HCT116 (cell line): ENCODE measurements at regions not wholly inside any gene's neighbourhood (a gene's known extent, or its start where the extent isn't known, plus 50 kb on each side); places are given as distances from the start of the nearest gene placed in this dataset.
A peak's percentile ranks its signal among the peaks of the same experiment; 100 is the strongest.

Experiments used
- ATAC-seq: fragments of 200-7000 bp; cut with Tn5 transposase; 2 replicates; pipeline ENCODE4 v1.9.1; 2020; ENCODE audit warnings: mild to moderate bottlenecking, moderate library complexity
- BruUV-seq: library from RNA; stranded (reverse); fragments of 400-500 nt; replicated peaks from 2 replicates; lab custom pipeline; 2021; lab: Mats Ljungman, UMichigan
- CTCF ChIA-PET: fragments of 300-600 bp; sonication (Branson Sonifier 250); formaldehyde crosslinking; loops from one replicate; lab custom pipeline; 2021; ENCODE audit warnings: antibody characterized with exemption; lab: Charles Lee
- POLR2A ChIA-PET: fragments of 300-600, 350-600 bp; sonication (Branson Sonifier 250); formaldehyde crosslinking; loops from one replicate; lab custom pipeline; 2021; ENCODE audit warnings: antibody characterized with exemption; lab: Charles Lee
- RAD21 ChIA-PET, 2 experiments: fragments of 300-600 bp; sonication (Branson Sonifier 250); formaldehyde crosslinking; loops; one replicate each; lab custom pipeline; 2023; ENCODE audit warnings: low total read pairs in 2 of 2; ENCODE audit not compliant: uncharacterized antibody in 2 of 2, unreplicated experiment in 2 of 2, low non-redundant PET in 1 of 2; lab: Charles Lee
- DNase-seq: peaks from one replicate; pipeline ENCODE4 v3.0.0-alpha.2; 2010; ENCODE audit warnings: low read depth, low spot score
- H2AFZ ChIP-seq: fragments of 200-600 bp; shearing (Covaris generic), sonication (generic); 2 replicates; pipeline ENCODE4 v1.6.1; 2017; ENCODE audit warnings: low read depth, mixed run types, mixed read lengths, antibody characterized with exemption, low read length; ENCODE audit not compliant: poor library complexity, severe bottlenecking
- H3K27ac ChIP-seq: 2 replicates; pipeline ENCODE4 v1.5.1; 2012; ENCODE audit warnings: low read depth, low read length
- H3K27me3 ChIP-seq: fragments of 200-600 bp; sonication (generic); 2 replicates; pipeline ENCODE4 v1.6.1; 2016; ENCODE audit warnings: mixed run types, low read length, mixed read lengths; ENCODE audit not compliant: insufficient read depth
- H3K36me3 ChIP-seq, 2 experiments: fragments of 200-500 bp in 1 of 2; fragments of 200-600 bp in 1 of 2; sonication (Bioruptor generic) in 1 of 2; sonication (generic) in 1 of 2; 2 replicates each; pipeline versions ENCODE4 v1.5.1 to v1.6.1; 2014 to 2016; ENCODE audit warnings: low read length in 2 of 2, inconsistent platforms in 1 of 2, mixed read lengths in 1 of 2, mixed run types in 1 of 2; ENCODE audit not compliant: insufficient read depth in 2 of 2, control insufficient read depth in 1 of 2
- H3K4me1 ChIP-seq, 2 experiments: fragments of 200-600 bp in 1 of 2; sonication (generic) in 1 of 2; 2 replicates each; pipeline versions ENCODE4 v1.5.1 to v1.6.1; 2012 to 2017; ENCODE audit warnings: low read length in 2 of 2, inconsistent platforms in 1 of 2, mild to moderate bottlenecking in 1 of 2, mixed read lengths in 1 of 2, mixed run types in 1 of 2, moderate library complexity in 1 of 2; ENCODE audit not compliant: insufficient read depth in 2 of 2, control insufficient read depth in 1 of 2
- H3K4me2 ChIP-seq: fragments of 200-600 bp; sonication (generic); 2 replicates; pipeline ENCODE4 v1.6.1; 2017; ENCODE audit warnings: mixed run types, low read length, mixed read lengths
- H3K4me3 ChIP-seq, 2 experiments: fragments of 200-600 bp in 1 of 2; sonication (generic) in 1 of 2; replicated peaks in 1 of 2; 2 replicates each; pipeline ENCODE4 v1.5.1; 2011 to 2016; ENCODE audit warnings: low read length in 2 of 2, control low read depth in 1 of 2, low read depth in 1 of 2, mild to moderate bottlenecking in 1 of 2, mixed read lengths in 1 of 2, mixed run types in 1 of 2
- H3K79me2 ChIP-seq: fragments of 200-600 bp; sonication (generic); 2 replicates; pipeline ENCODE4 v1.6.1; 2017; ENCODE audit warnings: mild to moderate bottlenecking, mixed run types, low read length, moderate library complexity, mixed read lengths; ENCODE audit not compliant: insufficient read depth
- H3K9ac ChIP-seq: fragments of 200-600 bp; sonication (generic); 2 replicates; pipeline ENCODE4 v1.6.1; 2016; ENCODE audit warnings: low read length, mixed read lengths
- H3K9me2 ChIP-seq: fragments of 200-600 bp; sonication (generic), shearing (Covaris generic); 2 replicates; pipeline ENCODE4 v1.6.1; 2017; ENCODE audit warnings: mixed run types, mild to moderate bottlenecking, moderate library complexity; ENCODE audit not compliant: insufficient read depth
- H3K9me3 ChIP-seq, 2 experiments: fragments of 200-500 bp in 1 of 2; fragments of 200-600 bp in 1 of 2; sonication (Bioruptor generic) in 1 of 2; sonication (generic) in 1 of 2; 2 replicates each; pipeline ENCODE4 v1.6.1; 2014 to 2017; ENCODE audit warnings: low read length in 2 of 2, mixed read lengths in 2 of 2, inconsistent platforms in 1 of 2, low read depth in 1 of 2, mild to moderate bottlenecking in 1 of 2, mixed run types in 1 of 2, moderate library complexity in 1 of 2; ENCODE audit not compliant: control insufficient read depth in 1 of 2, insufficient read depth in 1 of 2
- H4K20me1 ChIP-seq: fragments of 200-600 bp; sonication (generic), shearing (Covaris generic); 2 replicates; pipeline ENCODE4 v1.6.1; 2017; ENCODE audit warnings: mixed run types, mild to moderate bottlenecking, moderate library complexity; ENCODE audit not compliant: insufficient read depth
- CBX3 ChIP-seq: IDR thresholded peaks from 2 replicates; pipeline ENCODE4 v1.6.1; 2012; ENCODE audit warnings: low read depth
- CTCF ChIP-seq, 3 experiments: fragments of 200-600 bp in 1 of 3; sonication (generic) in 1 of 3; IDR thresholded peaks in 2 of 3; conservative IDR thresholded peaks in 1 of 3; 2 replicates each; pipeline ENCODE4 v1.5.1; 2012 to 2017; ENCODE audit warnings: low read depth in 2 of 3, low read length in 2 of 3, antibody characterized with exemption in 1 of 3, borderline replicate concordance in 1 of 3, control low read depth in 1 of 3, mild to moderate bottlenecking in 1 of 3, mixed read lengths in 1 of 3, mixed run types in 1 of 3, moderate library complexity in 1 of 3; ENCODE audit not compliant: insufficient read depth in 1 of 3
- ELF1 ChIP-seq: IDR thresholded peaks from 2 replicates; pipeline ENCODE4 v1.6.1; 2012; ENCODE audit warnings: low read depth, borderline replicate concordance
- FOSL1 ChIP-seq: IDR thresholded peaks from 2 replicates; pipeline ENCODE4 v1.6.1; 2012; ENCODE audit warnings: low read depth
- MAX ChIP-seq: IDR thresholded peaks from 2 replicates; pipeline ENCODE4 v1.6.1; 2012
- RAD21 ChIP-seq: IDR thresholded peaks from 2 replicates; pipeline ENCODE4 v1.6.1; 2012; ENCODE audit warnings: low read depth, mild to moderate bottlenecking
- ZBTB33 ChIP-seq: IDR thresholded peaks from 2 replicates; pipeline ENCODE4 v1.6.1; 2011; ENCODE audit warnings: mild to moderate bottlenecking, low read length, moderate library complexity; ENCODE audit not compliant: insufficient replicate concordance; ENCODE audit errors: extremely low read depth
- intact Hi-C: fragments of 100-400 bp; cut with micrococcal nuclease; formaldehyde crosslinking; loops from 2 replicates; pipeline ENCODE4 v1.10.0; 2022

GRCh38 chr3:8164145-8164544 is 337.5 kb upstream of the LMCD1 start (continued):
- TF ChIP-seq CBX3 (no peak), MAX (no peak), FOSL1 (no peak), ZBTB33 (no peak)

- H3K36me3 ChIP-seq = no peaks in the 10 kb centered on the region
These were observed 335.6 kb upstream of the LMCD1 start for GRCh38 chr3:8166014-8166413.

More at GRCh38 chr3:8166014-8166413, 335.6 kb upstream of the LMCD1 start:
- no peak overlapping the region for H3K4me2 ChIP-seq
- TF ChIP-seq CTCF (IDR thresholded peaks at IDR 0.05 in 2 of 3, conservative IDR thresholded peaks at IDR 0.05 in 1 of 3; ENCODE audit: borderline replicate concordance in 1 of 3, insufficient read depth in 1 of 3, low read depth in 2 of 3, low read length in 2 of 3) (0 out of 6 replicates have a peak, but pooled peaks of 1 of the 3 experiments have one; percentile 6), RAD21 (no peak), ZBTB33 (no peak), ELF1 (no peak)
- TF ChIP-seq, all 23 proteins: peak for 1
- ChIA-PET POLR2A (no interaction called here), RAD21 (no interaction called here), CTCF (no interaction called here)
- peak; percentile 53; the same call in 1 of the 2 replicates for ATAC-seq
- intact Hi-C loops = no loop called here
- H3K9me3 ChIP-seq = no peaks in the 10 kb centered on the region
- H3K27ac ChIP-seq = no peak overlapping the region
- DNase-seq = no peak
- H3K79me2 ChIP-seq = no peaks in the 10 kb centered on the region
- no peak overlapping the region for H2AFZ ChIP-seq
- no peaks in the 10 kb centered on the region for H3K4me1 ChIP-seq
- H3K9me2 ChIP-seq = no peaks in the 10 kb centered on the region
- H3K4me3 ChIP-seq = no peak overlapping the region
- no TSS peak for BruUV-seq
- no peaks in the 10 kb centered on the region for H4K20me1 ChIP-seq
- H3K27me3 ChIP-seq = no peaks in the 10 kb centered on the region
- H3K9ac ChIP-seq = no peak overlapping the region
